ENCODE measurements at regions not wholly inside any gene's neighbourhood (a gene's known extent, or its start where the extent isn't known, plus 50 kb on each side); places are given as distances from the start of the nearest gene placed in this dataset.

- no peak for TF ChIP-seq CTCF (IDR thresholded peaks at IDR 0.05)
- Mint-ChIP-seq H3K4me3 (no peak overlapping the region), H3K36me3 (peaks cover 9% of the 10 kb centered on the region), H3K9me3 (peaks cover 17 to 42% of the 10 kb centered on the region in 2 donors), H3K27ac (no peak overlapping the region), H3K4me1 (no peaks in the 10 kb centered on the region), H3K27me3 (ENCODE audit: low read depth in 2 of 2) (no peaks in the 10 kb centered on the region)
- intact Hi-C loops (cut with micrococcal nuclease), result no loop called here
- WGBS (ENCODE audit: insufficient coverage), result 70% methylated on average over 2 of the region's 2 CpGs
- H3K4me3 ChIP-seq (ENCODE audit: low read length), result no peak overlapping the region
- H3K27ac ChIP-seq (ENCODE audit: low read length), result no peak overlapping the region
- H3K36me3 ChIP-seq (ENCODE audit: control insufficient read depth, insufficient read depth, low read length), result no peaks in the 10 kb centered on the region
- H3K9me3 ChIP-seq (ENCODE audit: control insufficient read depth, insufficient read depth, low read length), result peaks cover 13% of the 10 kb centered on the region
- no peaks in the 10 kb centered on the region for H3K4me1 ChIP-seq (ENCODE audit: control insufficient read depth, insufficient read depth, low read length)
- DNase-seq, result no peak
- H3K27me3 ChIP-seq (ENCODE audit: control insufficient read depth, insufficient read depth, low read length), result no peaks in the 10 kb centered on the region
- ATAC-seq, result no peak
Observed at GRCh38 chr14:45787167-45787566, 534.2 kb upstream of the MIS18BP1 start.

GRCh38 chr14:45786266-45786665, 533.3 kb upstream of the MIS18BP1 start:
- Mint-ChIP-seq H3K36me3 (peaks cover 16% of the 10 kb centered on the region), H3K27me3 (ENCODE audit: low read depth in 2 of 2) (no peaks in the 10 kb centered on the region), H3K4me1 (no peaks in the 10 kb centered on the region), H3K9me3 (peaks cover 21 to 42% of the 10 kb centered on the region in 2 donors), H3K27ac (no peak overlapping the region), H3K4me3 (no peak overlapping the region)
- H3K4me3 ChIP-seq (ENCODE audit: low read length), result no peak overlapping the region
- H3K27me3 ChIP-seq (ENCODE audit: control insufficient read depth, insufficient read depth, low read length), result no peaks in the 10 kb centered on the region
- TF ChIP-seq CTCF (IDR thresholded peaks at IDR 0.05), result no peak
- no peak overlapping the region for H3K27ac ChIP-seq (ENCODE audit: low read length)
- no CpG with 5 or more reads among the region's 1 CpG for WGBS (ENCODE audit: insufficient coverage)
- H3K4me1 ChIP-seq (ENCODE audit: control insufficient read depth, insufficient read depth, low read length), result no peaks in the 10 kb centered on the region
- peaks cover 13% of the 10 kb centered on the region for H3K9me3 ChIP-seq (ENCODE audit: control insufficient read depth, insufficient read depth, low read length)
- no peaks in the 10 kb centered on the region for H3K36me3 ChIP-seq (ENCODE audit: control insufficient read depth, insufficient read depth, low read length)
- intact Hi-C loops (cut with micrococcal nuclease), result no loop called here
- ATAC-seq, result no peak
- DNase-seq, result no peak

- H3K4me3 Mint-ChIP-seq, result no peak overlapping the region
- DNase-seq (no peak), ATAC-seq (no peak)
- Histone ChIP-seq H3K27ac (ENCODE audit: low read length) (no peak overlapping the region), H3K36me3 (ENCODE audit: control insufficient read depth, insufficient read depth, low read length) (no peaks in the 10 kb centered on the region), H3K4me1 (ENCODE audit: control insufficient read depth, insufficient read depth, low read length) (no peaks in the 10 kb centered on the region), H3K4me3 (ENCODE audit: low read length) (no peak overlapping the region), H3K9me3 (ENCODE audit: control insufficient read depth, insufficient read depth, low read length) (peaks cover 13% of the 10 kb centered on the region), H3K27me3 (ENCODE audit: control insufficient read depth, insufficient read depth, low read length) (no peaks in the 10 kb centered on the region)
- no peaks in the 10 kb centered on the region for H3K27me3 Mint-ChIP-seq (ENCODE audit: low read depth in 2 of 2)
- no peak for TF ChIP-seq CTCF (IDR thresholded peaks at IDR 0.05)
- no peak overlapping the region for H3K27ac Mint-ChIP-seq
- intact Hi-C loops (cut with micrococcal nuclease), result no loop called here
- 91% methylated on average over 1 of the region's 1 CpG for WGBS (ENCODE audit: insufficient coverage)
- H3K36me3 Mint-ChIP-seq, result peaks cover 22% of the 10 kb centered on the region
- no peaks in the 10 kb centered on the region for H3K4me1 Mint-ChIP-seq
- H3K9me3 Mint-ChIP-seq, result peaks cover 23 to 47% of the 10 kb centered on the region in 2 donors
Observed at GRCh38 chr14:45785240-45785639, 532.2 kb upstream of the MIS18BP1 start.

- Mint-ChIP-seq H3K4me3 (no peak overlapping the region), H3K27me3 (ENCODE audit: low read depth in 2 of 2) (no peaks in the 10 kb centered on the region), H3K4me1 (no peaks in the 10 kb centered on the region), H3K36me3 (no peaks in the 10 kb centered on the region), H3K9me3 (peaks cover 15 to 29% of the 10 kb centered on the region in 2 donors), H3K27ac (no peak overlapping the region)
- Histone ChIP-seq H3K9me3 (ENCODE audit: control insufficient read depth, insufficient read depth, low read length) (peaks cover 2% of the 10 kb centered on the region), H3K4me3 (ENCODE audit: low read length) (no peak overlapping the region), H3K36me3 (ENCODE audit: control insufficient read depth, insufficient read depth, low read length) (no peaks in the 10 kb centered on the region), H3K27ac (ENCODE audit: low read length) (no peak overlapping the region), H3K27me3 (ENCODE audit: control insufficient read depth, insufficient read depth, low read length) (no peaks in the 10 kb centered on the region), H3K4me1 (ENCODE audit: control insufficient read depth, insufficient read depth, low read length) (no peaks in the 10 kb centered on the region)
- intact Hi-C loops (cut with micrococcal nuclease), result no loop called here
- ATAC-seq, result no peak
- no peak for TF ChIP-seq CTCF (IDR thresholded peaks at IDR 0.05)
- no peak for DNase-seq
- WGBS (ENCODE audit: insufficient coverage), result 89% methylated on average over 2 of the region's 2 CpGs
Observed at GRCh38 chr14:45766247-45766646, 513.2 kb upstream of the MIS18BP1 start.
